Panc1 (cell line): ENCODE measurements at regions not wholly inside any gene's neighbourhood (a gene's known extent, or its start where the extent isn't known, plus 50 kb on each side); places are given as distances from the start of the nearest gene placed in this dataset.
A peak's percentile ranks its signal among the peaks of the same experiment; 100 is the strongest.

Source experiments
- ATAC-seq: fragments of 200-7000 bp; cut with Tn5 transposase; 2 replicates; pipeline ENCODE4 v1.9.1; 2020; ENCODE audit warnings: mild to moderate bottlenecking, moderate library complexity
- BruUV-seq: library from RNA; stranded (reverse); fragments of 400-500 nt; replicated peaks from 2 replicates; lab custom pipeline; 2021; lab: Mats Ljungman, UMichigan
- CTCF ChIA-PET: fragments of 300-600 bp; sonication (Branson Sonifier 250); formaldehyde crosslinking; loops from one replicate; lab custom pipeline; 2022; ENCODE audit warnings: antibody characterized with exemption; lab: Charles Lee
- POLR2A ChIA-PET: fragments of 300-600 bp; sonication (Branson Sonifier 250); formaldehyde crosslinking; loops from one replicate; lab custom pipeline; 2022; ENCODE audit warnings: antibody characterized with exemption; lab: Charles Lee
- DNase-seq: peaks from one replicate; pipeline ENCODE4 v3.0.0-alpha.2; 2010; ENCODE audit warnings: low read depth, low spot score
- H3K27ac ChIP-seq: 2 replicates; pipeline ENCODE4 v1.5.1; 2011; ENCODE audit warnings: mild to moderate bottlenecking, low read length, inconsistent platforms
- H3K27me3 ChIP-seq: fragments of 200-500 bp; sonication (Bioruptor generic); 2 replicates; pipeline ENCODE4 v1.6.0; 2014; ENCODE audit warnings: low read length, inconsistent platforms; ENCODE audit not compliant: control insufficient read depth, insufficient read depth
- H3K36me3 ChIP-seq: fragments of 200-500 bp; sonication (Bioruptor generic); 2 replicates; pipeline ENCODE4 v1.5.1; 2014; ENCODE audit warnings: inconsistent platforms, mild to moderate bottlenecking, low read length, moderate library complexity; ENCODE audit not compliant: control insufficient read depth, insufficient read depth
- H3K4me1 ChIP-seq: 2 replicates; pipeline ENCODE4 v1.5.1; 2011; ENCODE audit warnings: inconsistent platforms, mild to moderate bottlenecking, low read length, moderate library complexity; ENCODE audit not compliant: control insufficient read depth, insufficient read depth
- H3K4me3 ChIP-seq, 2 experiments: 2 replicates each; pipeline ENCODE4 v1.5.1; 2011 to 2012; ENCODE audit warnings: low read depth in 2 of 2, low read length in 2 of 2, mild to moderate bottlenecking in 2 of 2, inconsistent platforms in 1 of 2, moderate library complexity in 1 of 2
- H3K9me3 ChIP-seq: fragments of 200-500 bp; sonication (Bioruptor generic); 2 replicates; pipeline ENCODE4 v1.5.1; 2014; ENCODE audit warnings: low read depth, mild to moderate bottlenecking, inconsistent platforms, low read length, moderate library complexity; ENCODE audit not compliant: control insufficient read depth, insufficient read depth
- CTCF ChIP-seq: fragments of 450-650 bp; IDR thresholded peaks from 2 replicates; pipeline ENCODE4 v1.5.1; 2017; ENCODE audit warnings: mild to moderate bottlenecking
- POLR2AphosphoS5 ChIP-seq: IDR thresholded peaks from 2 replicates; pipeline ENCODE4 v1.6.1; 2012; ENCODE audit warnings: mild to moderate bottlenecking, low read depth, low read length, moderate library complexity
- REST ChIP-seq, 2 experiments: IDR thresholded peaks; 2 replicates each; pipeline ENCODE4 v1.6.1; 2011 to 2012; ENCODE audit warnings: low read depth in 2 of 2, control low read depth in 1 of 2, low read length in 1 of 2, mild to moderate bottlenecking in 1 of 2, moderate library complexity in 1 of 2; ENCODE audit not compliant: insufficient read depth in 1 of 2
- SIN3A ChIP-seq: IDR thresholded peaks from 2 replicates; pipeline ENCODE4 v1.6.1; 2012; ENCODE audit warnings: low read depth, mild to moderate bottlenecking, low read length, moderate library complexity, borderline replicate concordance; ENCODE audit not compliant: insufficient read depth
- TCF7L2 ChIP-seq: IDR thresholded peaks from 2 replicates; pipeline ENCODE4 v1.6.1; 2011; ENCODE audit warnings: mild to moderate bottlenecking, low read depth, low read length, inconsistent platforms
- in situ Hi-C: cut with HindIII; loops from 2 replicates; pipeline ENCODE4 v1.10.0; 2016; ENCODE audit warnings: low sequenced_read_pairs, low pct_unique_long_range_greater_than_20kb
- intact Hi-C: fragments of 100-400 bp; cut with micrococcal nuclease; formaldehyde crosslinking; loops from one replicate; pipeline ENCODE4 v1.10.0; 2022; ENCODE audit not compliant: unreplicated experiment

GRCh38 chr15:95684693-95685115 lies 645.8 kb upstream of the NR2F2 start:
- POLR2A ChIA-PET: no interaction called here
- Histone ChIP-seq H3K4me3 (no peak overlapping the region), H3K36me3 (no peaks in the 10 kb centered on the region), H3K9me3 (no peaks in the 10 kb centered on the region), H3K27ac (no peak overlapping the region), H3K27me3 (no peaks in the 10 kb centered on the region), H3K4me1 (no peaks in the 10 kb centered on the region)
- intact Hi-C loops: no loop called here
- TF ChIP-seq TCF7L2: no peak
- no peak for TF ChIP-seq CTCF
- no peak for TF ChIP-seq SIN3A
- no peak for TF ChIP-seq POLR2AphosphoS5
- TF ChIP-seq REST (IDR thresholded peaks at IDR 0.05; ENCODE audit: insufficient read depth in 1 of 2, low read depth in 2 of 2, low read length in 1 of 2): no peak
- in situ Hi-C loops: no loop called here
- ATAC-seq (no peak), DNase-seq (peak; percentile 72)
- BruUV-seq: no TSS peak
- CTCF ChIA-PET: interaction anchor here (0.6 kb wide), 1 partner anchor 942 kb away, joined by 4 read pairs; no protein-coding TSS in a partner anchor

GRCh38 chr15:95687061-95687460 lies 643.4 kb upstream of the NR2F2 start:
- CTCF ChIA-PET: no interaction called here
- no peaks in the 10 kb centered on the region for H3K36me3 ChIP-seq
- ATAC-seq (no peak), DNase-seq (no peak)
- TF ChIP-seq POLR2AphosphoS5 (no peak), SIN3A (no peak)
- no peaks in the 10 kb centered on the region; the same call in 1 of the 2 replicates for H3K9me3 ChIP-seq
- in situ Hi-C loops: no loop called here
- POLR2A ChIA-PET: no interaction called here
- intact Hi-C loops: no loop called here
- BruUV-seq: no TSS peak
- H3K27me3 ChIP-seq: no peaks in the 10 kb centered on the region
- no peaks in the 10 kb centered on the region for H3K4me1 ChIP-seq
- H3K27ac ChIP-seq: no peak overlapping the region
- H3K4me3 ChIP-seq: no peak overlapping the region

- POLR2A ChIA-PET: no interaction called here
Measured at GRCh38 chr15:95687686-95688085, 642.8 kb upstream of the NR2F2 start.

More at GRCh38 chr15:95687686-95688085, 642.8 kb upstream of the NR2F2 start:
- BruUV-seq: no TSS peak
- no peak for DNase-seq
- H3K27me3 ChIP-seq: no peaks in the 10 kb centered on the region
- no peak overlapping the region for H3K27ac ChIP-seq
- H3K4me1 ChIP-seq: no peaks in the 10 kb centered on the region
- in situ Hi-C loops: no loop called here
- intact Hi-C loops: no loop called here
- no peaks in the 10 kb centered on the region for H3K36me3 ChIP-seq
- H3K4me3 ChIP-seq: no peak overlapping the region
- TF ChIP-seq POLR2AphosphoS5: no peak
- TF ChIP-seq TCF7L2: no peak
- TF ChIP-seq SIN3A: no peak
- TF ChIP-seq REST (IDR thresholded peaks at IDR 0.05; ENCODE audit: insufficient read depth in 1 of 2, low read depth in 2 of 2, low read length in 1 of 2): no peak
- TF ChIP-seq CTCF: no peak
- no peaks in the 10 kb centered on the region; the same call in 1 of the 2 replicates for H3K9me3 ChIP-seq
- CTCF ChIA-PET: no interaction called here
- no peak for ATAC-seq
